Esophagus muscularis mucosa (tissue), 4 donors: ENCODE measurements at regions not wholly inside any gene's neighbourhood (a gene's known extent, or its start where the extent isn't known, plus 50 kb on each side); places are given as distances from the start of the nearest gene placed in this dataset.
"Not testable (repeated sequence)": the region's sequence is repeated elsewhere in the genome, so short reads cannot be mapped to it uniquely, and the experiment has no call there.

ENCODE experiments used
- DNase-seq: peaks from one replicate; pipeline ENCODE4 v3.0.0-alpha.2; 2017; ENCODE audit errors: extremely low spot score
- H3K27ac ChIP-seq, 4 donors: fragments of 200-600 bp; sonication (generic); replicated peaks in 1 of 4; 1 replicate in 3 of 4; 2 replicates in 1 of 4; pipeline ENCODE4 v1.5.1; 2016 to 2019; ENCODE audit warnings: mild to moderate bottlenecking in 1 of 4
- H3K27me3 ChIP-seq, 4 donors: fragments of 200-600 bp; sonication (generic); one replicate each; pipeline versions ENCODE4 v1.5.1 to v1.6.0; 2016 to 2019
- H3K36me3 ChIP-seq, 4 donors: fragments of 200-600 bp; sonication (generic); one replicate each; pipeline ENCODE4 v1.5.1; 2016 to 2019
- H3K4me1 ChIP-seq, 4 donors: fragments of 200-600 bp; sonication (generic); one replicate each; pipeline ENCODE4 v1.5.1; 2016 to 2019
- H3K4me3 ChIP-seq, 4 donors: fragments of 200-600 bp; sonication (generic); 1 replicate in 2 of 4; 2 replicates in 2 of 4; pipeline ENCODE4 v1.5.1; 2016 to 2019; ENCODE audit warnings: mild to moderate bottlenecking in 4 of 4, moderate library complexity in 1 of 4
- H3K9me3 ChIP-seq, 4 donors: fragments of 200-600 bp; sonication (generic); 1 replicate in 3 of 4; 2 replicates in 1 of 4; pipeline ENCODE4 v1.5.1; 2016 to 2019
- EP300 ChIP-seq: sonication (generic); formaldehyde crosslinking; IDR thresholded peaks from one replicate; pipeline ENCODE4 v1.6.1; 2017; ENCODE audit warnings: antibody characterized with exemption
- POLR2A ChIP-seq: fragments of 450-650 bp; IDR thresholded peaks from one replicate; pipeline ENCODE4 v1.6.1; 2017; ENCODE audit warnings: antibody characterized with exemption, moderate library complexity, mild to moderate bottlenecking, low read depth
- POLR2AphosphoS5 ChIP-seq, 2 donors: sonication (generic); formaldehyde crosslinking; IDR thresholded peaks; one replicate each; pipeline ENCODE4 v1.6.1; 2017; ENCODE audit warnings: antibody characterized with exemption in 2 of 2
- WGBS: methylation state at CpG from one replicate; pipeline ENCODE4 v1.1.5; 2018; 5-methylcytosine and 5-hydroxymethylcytosine counted together
- intact Hi-C: fragments of 100-400 bp; cut with DNase I; formaldehyde crosslinking; loops from one replicate; pipeline ENCODE4 v1.15.1; 2023
- TF ChIP-seq, protein P1 (sequence below), 3 experiments: fragments of 200-600 bp in 2 of 3; fragments of 450-650 bp in 1 of 3; sonication (generic) in 2 of 3; IDR thresholded peaks; one replicate each; pipeline ENCODE4 v1.5.1; 2017 to 2019; ENCODE audit warnings: antibody characterized with exemption in 3 of 3, mild to moderate bottlenecking in 2 of 3, moderate library complexity in 1 of 3

GRCh38 chr14:81767266-81767995 lies 233.8 kb upstream of the SEL1L start:
- H3K4me3 ChIP-seq, result no peak overlapping the region
- intact Hi-C loops, result no loop called here
- no peaks in the 10 kb centered on the region for H3K36me3 ChIP-seq
- no peaks in the 10 kb centered on the region for H3K27me3 ChIP-seq
- DNase-seq, result no peak
- WGBS, result 90% methylated on average over 2 of the region's 2 CpGs
- H3K27ac ChIP-seq, result no peak overlapping the region
- H3K9me3 ChIP-seq, result no peaks in the 10 kb centered on the region
- TF ChIP-seq, protein P1, sequence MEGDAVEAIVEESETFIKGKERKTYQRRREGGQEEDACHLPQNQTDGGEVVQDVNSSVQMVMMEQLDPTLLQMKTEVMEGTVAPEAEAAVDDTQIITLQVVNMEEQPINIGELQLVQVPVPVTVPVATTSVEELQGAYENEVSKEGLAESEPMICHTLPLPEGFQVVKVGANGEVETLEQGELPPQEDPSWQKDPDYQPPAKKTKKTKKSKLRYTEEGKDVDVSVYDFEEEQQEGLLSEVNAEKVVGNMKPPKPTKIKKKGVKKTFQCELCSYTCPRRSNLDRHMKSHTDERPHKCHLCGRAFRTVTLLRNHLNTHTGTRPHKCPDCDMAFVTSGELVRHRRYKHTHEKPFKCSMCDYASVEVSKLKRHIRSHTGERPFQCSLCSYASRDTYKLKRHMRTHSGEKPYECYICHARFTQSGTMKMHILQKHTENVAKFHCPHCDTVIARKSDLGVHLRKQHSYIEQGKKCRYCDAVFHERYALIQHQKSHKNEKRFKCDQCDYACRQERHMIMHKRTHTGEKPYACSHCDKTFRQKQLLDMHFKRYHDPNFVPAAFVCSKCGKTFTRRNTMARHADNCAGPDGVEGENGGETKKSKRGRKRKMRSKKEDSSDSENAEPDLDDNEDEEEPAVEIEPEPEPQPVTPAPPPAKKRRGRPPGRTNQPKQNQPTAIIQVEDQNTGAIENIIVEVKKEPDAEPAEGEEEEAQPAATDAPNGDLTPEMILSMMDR (IDR thresholded peaks at IDR 0.05), result no peak
- no peak for TF ChIP-seq POLR2A
- TF ChIP-seq POLR2AphosphoS5 (IDR thresholded peaks at IDR 0.05), result no peak
- no peak for TF ChIP-seq EP300
- no peaks in the 10 kb centered on the region for H3K4me1 ChIP-seq

DNA sequence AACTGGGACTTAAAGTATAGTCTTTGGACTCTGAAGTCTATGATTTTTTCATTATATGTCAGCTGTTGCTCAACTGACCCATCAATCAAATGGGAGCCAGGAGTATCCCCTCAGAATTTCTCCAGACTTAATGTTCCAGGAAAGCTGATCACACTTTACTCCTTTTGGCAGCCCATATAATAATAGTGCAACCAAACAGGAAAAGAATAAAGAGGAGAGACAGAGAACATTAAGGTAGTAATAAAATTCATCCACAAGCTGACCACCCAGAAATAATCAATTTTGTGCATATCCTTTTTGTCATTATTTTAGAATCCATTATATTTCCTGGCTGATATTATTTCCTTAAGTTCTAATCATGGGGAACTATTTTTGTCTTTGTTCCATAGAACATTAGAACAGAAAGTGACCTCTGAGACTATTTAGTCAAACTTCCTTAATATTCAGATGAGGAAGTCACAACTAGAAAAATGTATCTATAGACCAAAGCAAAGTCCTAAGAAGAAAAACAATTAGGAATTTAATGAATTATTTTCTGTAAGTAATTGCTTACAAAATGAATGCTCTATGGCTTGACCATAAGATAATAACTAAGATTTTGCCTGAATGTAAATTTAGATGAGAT lies 238.1 kb upstream of the SEL1L start:
- intact Hi-C loops, result no loop called here
- DNase-seq, result no peak
- H3K4me3 ChIP-seq, result no peak overlapping the region
- no peaks in the 10 kb centered on the region for H3K9me3 ChIP-seq
- no peaks in the 10 kb centered on the region for H3K27me3 ChIP-seq
- H3K27ac ChIP-seq, result no peak overlapping the region
- no peak for TF ChIP-seq POLR2AphosphoS5 (IDR thresholded peaks at IDR 0.05)
- no peak for TF ChIP-seq POLR2A
- TF ChIP-seq, protein P1 (IDR thresholded peaks at IDR 0.05), result no peak
- TF ChIP-seq EP300, result no peak
- no peaks in the 10 kb centered on the region for H3K36me3 ChIP-seq
- H3K4me1 ChIP-seq, result no peaks in the 10 kb centered on the region

DNA sequence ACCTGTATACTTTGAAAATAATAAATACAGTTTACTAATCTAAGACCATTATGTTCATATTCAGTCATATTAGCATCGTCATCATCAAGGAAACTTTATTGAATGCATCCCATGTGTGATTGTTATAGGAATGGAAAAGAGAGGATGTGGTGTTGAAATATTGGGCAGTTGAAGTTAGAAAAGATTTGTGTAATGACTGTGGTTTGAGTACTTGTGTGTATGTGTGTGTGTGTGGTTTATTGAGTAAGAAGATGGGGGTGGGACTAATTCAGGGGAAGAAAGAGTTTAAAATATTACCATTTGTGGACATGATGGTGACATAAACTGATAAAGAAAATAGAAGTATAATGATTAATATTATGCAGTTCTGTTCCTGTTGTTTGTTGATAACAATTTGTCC lies 238.7 kb upstream of the SEL1L start:
- Histone ChIP-seq H3K27me3 (no peaks in the 10 kb centered on the region), H3K4me3 (no peak overlapping the region), H3K36me3 (no peaks in the 10 kb centered on the region), H3K9me3 (no peaks in the 10 kb centered on the region), H3K27ac (no peak overlapping the region), H3K4me1 (no peaks in the 10 kb centered on the region)
- intact Hi-C loops, result no loop called here
- TF ChIP-seq POLR2A (no peak), EP300 (no peak), POLR2AphosphoS5 (IDR thresholded peaks at IDR 0.05) (no peak)
- TF ChIP-seq, protein P1 (IDR thresholded peaks at IDR 0.05), result no peak
- 78% methylated on average over 1 of the region's 1 CpG for WGBS
- DNase-seq, result no peak

- DNase-seq, result no peak
- no peaks in the 10 kb centered on the region for H3K9me3 ChIP-seq
- no peaks in the 10 kb centered on the region for H3K27me3 ChIP-seq
- no peaks in the 10 kb centered on the region for H3K36me3 ChIP-seq
- H3K27ac ChIP-seq, result no peak overlapping the region
- intact Hi-C loops, result no loop called here
- H3K4me3 ChIP-seq, result no peak overlapping the region
- TF ChIP-seq, protein P1 (IDR thresholded peaks at IDR 0.05), result no peak
- TF ChIP-seq POLR2AphosphoS5 (IDR thresholded peaks at IDR 0.05) (no peak), EP300 (no peak), POLR2A (no peak)
- no peaks in the 10 kb centered on the region for H3K4me1 ChIP-seq
- WGBS, result 91% methylated on average over 2 of the region's 2 CpGs
Observed at GRCh38 chr14:81776531-81776930, 242.9 kb upstream of the SEL1L start.

- H3K4me3 ChIP-seq, H3K27me3 ChIP-seq, intact Hi-C loops, H3K4me1 ChIP-seq, H3K9me3 ChIP-seq, H3K27ac ChIP-seq, DNase-seq, H3K36me3 ChIP-seq: not testable (repeated sequence)
- 66% methylated on average over 7 of the region's 7 CpGs for WGBS
Observed at GRCh38 chr14:81781798-81782197, 248.1 kb upstream of the SEL1L start.
